ENCODE measurements at regions not wholly inside any gene's neighbourhood (a gene's known extent, or its start where the extent isn't known, plus 50 kb on each side); places are given as distances from the start of the nearest gene placed in this dataset.

- no peak overlapping the region for H3K4me3 Mint-ChIP-seq
Measured at GRCh38 chr2:134070281-134070741, 183.6 kb upstream of the MGAT5 start.

DNA sequence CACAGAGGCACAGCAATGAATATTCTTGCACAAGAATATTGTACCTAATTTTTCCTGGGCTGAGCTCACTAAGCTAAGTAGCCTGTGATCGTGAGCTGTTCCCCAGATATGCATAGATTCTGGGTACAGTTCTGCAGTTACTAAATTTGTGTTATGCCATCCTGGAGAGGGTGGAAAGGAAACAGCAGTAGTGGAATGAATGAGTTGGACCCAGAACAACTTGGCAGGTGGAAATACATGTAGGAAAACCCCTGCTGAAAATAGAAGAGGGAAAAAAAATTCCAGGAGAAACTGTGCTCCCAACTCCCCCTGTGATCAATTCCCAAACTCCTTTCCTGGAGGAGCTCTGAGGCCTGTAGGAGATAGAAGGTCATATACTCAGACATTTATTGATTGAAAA lies 181.5 kb upstream of the MGAT5 start:
- POLR2A ChIA-PET: no interaction called here
- Histone ChIP-seq H3K9me3 (ENCODE audit: control insufficient read depth in 2 of 3, low read length in 3 of 3) (no peaks in the 10 kb centered on the region), H3K27ac (ENCODE audit: low read depth, low read length) (no peak overlapping the region), H3K4me3 (ENCODE audit: low read length) (no peak overlapping the region), H3K36me3 (ENCODE audit: control insufficient read depth in 2 of 3, insufficient read depth in 3 of 3, low read length in 3 of 3) (no peaks in the 10 kb centered on the region), H3K4me1 (ENCODE audit: control insufficient read depth in 2 of 2, insufficient read depth in 2 of 2, low read length in 2 of 2) (no peaks in the 10 kb centered on the region), H3K27me3 (ENCODE audit: control insufficient read depth in 2 of 2, insufficient read depth in 2 of 2, low read length in 2 of 2) (no peaks in the 10 kb centered on the region)
- DNase-seq (no peak), ATAC-seq (no peak)
- Mint-ChIP-seq H3K9me3 (peaks cover 0 to 7% (median 3%) of the 10 kb centered on the region in 11 donors), H3K4me3 (no peak overlapping the region), H3K36me3 (no peaks in the 10 kb centered on the region), H3K27me3 (peaks cover 0 to 12% (median 3%) of the 10 kb centered on the region in 5 donors), H3K4me1 (no peaks in the 10 kb centered on the region), H3K27ac (no peak overlapping the region)
- CTCF ChIA-PET: no interaction called here
- intact Hi-C loops (cut with micrococcal nuclease): no loop called here

More at GRCh38 chr2:134070281-134070741, 183.6 kb upstream of the MGAT5 start:
- H3K27ac ChIP-seq (ENCODE audit: low read depth, low read length): no peak overlapping the region
- ChIA-PET CTCF (no interaction called here), POLR2A (no interaction called here)
- no peak for DNase-seq
- Mint-ChIP-seq H3K36me3 (peaks cover 0 to 6% (median 0%) of the 10 kb centered on the region in 5 donors), H3K27ac (no peak overlapping the region), H3K9me3 (peaks cover 0 to 12% (median 5%) of the 10 kb centered on the region in 11 donors), H3K27me3 (peaks cover 0 to 6% (median 4%) of the 10 kb centered on the region in 5 donors), H3K4me1 (no peaks in the 10 kb centered on the region)
- no peak for ATAC-seq
- H3K9me3 ChIP-seq (ENCODE audit: control insufficient read depth in 2 of 3, low read length in 3 of 3): no peaks in the 10 kb centered on the region
- H3K27me3 ChIP-seq (ENCODE audit: control insufficient read depth in 2 of 2, insufficient read depth in 2 of 2, low read length in 2 of 2): no peaks in the 10 kb centered on the region
- H3K4me3 ChIP-seq (ENCODE audit: low read length): no peak overlapping the region
- H3K36me3 ChIP-seq (ENCODE audit: control insufficient read depth in 2 of 3, insufficient read depth in 3 of 3, low read length in 3 of 3): no peaks in the 10 kb centered on the region
- intact Hi-C loops (cut with micrococcal nuclease): no loop called here
- H3K4me1 ChIP-seq (ENCODE audit: control insufficient read depth in 2 of 2, insufficient read depth in 2 of 2, low read length in 2 of 2): no peaks in the 10 kb centered on the region

DNA sequence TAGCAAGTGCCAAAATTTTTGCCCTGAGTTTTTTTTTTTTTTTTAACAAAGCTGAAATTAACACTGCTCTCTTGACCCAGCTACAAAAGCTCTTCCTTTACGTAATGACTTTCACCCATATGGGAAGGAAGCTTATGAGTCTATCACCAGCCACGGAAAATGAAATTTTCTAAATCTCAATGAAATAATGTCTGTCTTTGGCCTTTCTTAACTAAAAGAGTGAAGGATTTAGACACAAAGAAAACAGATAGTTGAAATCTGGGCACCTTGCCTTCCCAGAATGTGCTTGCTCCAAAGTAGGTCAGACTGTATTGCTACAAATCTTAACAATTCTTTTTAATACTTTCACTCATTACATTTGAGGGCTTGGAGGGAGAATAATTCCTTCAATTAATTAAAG lies 180.8 kb upstream of the MGAT5 start:
- Histone ChIP-seq H3K27ac (ENCODE audit: low read depth, low read length) (no peak overlapping the region), H3K27me3 (ENCODE audit: control insufficient read depth in 2 of 2, insufficient read depth in 2 of 2, low read length in 2 of 2) (no peaks in the 10 kb centered on the region), H3K4me3 (ENCODE audit: low read length) (no peak overlapping the region), H3K9me3 (ENCODE audit: control insufficient read depth in 2 of 3, low read length in 3 of 3) (no peaks in the 10 kb centered on the region), H3K4me1 (ENCODE audit: control insufficient read depth in 2 of 2, insufficient read depth in 2 of 2, low read length in 2 of 2) (no peaks in the 10 kb centered on the region), H3K36me3 (ENCODE audit: control insufficient read depth in 2 of 3, insufficient read depth in 3 of 3, low read length in 3 of 3) (no peaks in the 10 kb centered on the region)
- H3K4me3 Mint-ChIP-seq: no peak overlapping the region
- intact Hi-C loops (cut with micrococcal nuclease): no loop called here
- peaks cover 0 to 7% (median 3%) of the 10 kb centered on the region in 11 donors for H3K9me3 Mint-ChIP-seq
- no peaks in the 10 kb centered on the region for H3K36me3 Mint-ChIP-seq
- H3K27me3 Mint-ChIP-seq: peaks cover 0 to 15% (median 4%) of the 10 kb centered on the region in 5 donors
- no peak for ATAC-seq
- no peaks in the 10 kb centered on the region for H3K4me1 Mint-ChIP-seq
- no peak for DNase-seq
- POLR2A ChIA-PET: no interaction called here
- CTCF ChIA-PET: no interaction called here
- no peak overlapping the region for H3K27ac Mint-ChIP-seq

GRCh38 chr2:134074619-134075018 lies 179.3 kb upstream of the MGAT5 start:
- Histone ChIP-seq H3K27me3 (ENCODE audit: control insufficient read depth in 2 of 2, insufficient read depth in 2 of 2, low read length in 2 of 2) (no peaks in the 10 kb centered on the region), H3K36me3 (ENCODE audit: control insufficient read depth in 2 of 3, insufficient read depth in 3 of 3, low read length in 3 of 3) (no peaks in the 10 kb centered on the region), H3K9me3 (ENCODE audit: control insufficient read depth in 2 of 3, low read length in 3 of 3) (no peaks in the 10 kb centered on the region), H3K4me1 (ENCODE audit: control insufficient read depth in 2 of 2, insufficient read depth in 2 of 2, low read length in 2 of 2) (no peaks in the 10 kb centered on the region), H3K27ac (ENCODE audit: low read depth, low read length) (no peak overlapping the region), H3K4me3 (ENCODE audit: low read length) (no peak overlapping the region)
- H3K36me3 Mint-ChIP-seq: no peaks in the 10 kb centered on the region
- intact Hi-C loops (cut with micrococcal nuclease): no loop called here
- DNase-seq (no peak), ATAC-seq (no peak)
- ChIA-PET POLR2A (no interaction called here), CTCF (no interaction called here)
- no peak overlapping the region for H3K4me3 Mint-ChIP-seq
- H3K27me3 Mint-ChIP-seq: peaks cover 0 to 17% (median 5%) of the 10 kb centered on the region in 5 donors
- peaks cover 0 to 5% (median under 1%) of the 10 kb centered on the region in 11 donors for H3K9me3 Mint-ChIP-seq
- no peak overlapping the region for H3K27ac Mint-ChIP-seq
- H3K4me1 Mint-ChIP-seq: no peaks in the 10 kb centered on the region

DNA sequence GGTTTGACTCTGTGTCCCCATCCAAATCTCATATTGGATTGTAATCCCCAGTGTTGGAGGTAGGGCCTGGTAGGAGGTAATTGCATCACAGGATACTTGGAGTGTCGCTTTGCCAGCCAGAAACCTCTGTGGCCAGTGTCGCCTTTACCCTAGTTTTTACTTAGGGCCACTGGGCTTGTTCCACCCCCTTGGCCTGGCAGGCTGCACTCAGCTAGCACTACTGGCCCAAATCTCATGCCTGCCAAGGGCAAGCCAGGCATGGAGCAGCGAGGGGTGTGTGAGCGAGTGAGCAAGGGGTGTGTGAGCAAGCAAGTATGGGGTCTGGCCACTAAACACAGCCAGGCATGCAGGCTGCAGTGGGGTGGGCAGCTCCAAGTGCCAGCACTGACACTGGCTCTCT lies 178.7 kb upstream of the MGAT5 start:
- Histone ChIP-seq H3K27me3 (ENCODE audit: control insufficient read depth in 2 of 2, insufficient read depth in 2 of 2, low read length in 2 of 2) (no peaks in the 10 kb centered on the region), H3K4me3 (ENCODE audit: low read length) (no peak overlapping the region), H3K9me3 (ENCODE audit: control insufficient read depth in 2 of 3, low read length in 3 of 3) (no peaks in the 10 kb centered on the region), H3K27ac (ENCODE audit: low read depth, low read length) (no peak overlapping the region), H3K36me3 (ENCODE audit: control insufficient read depth in 2 of 3, insufficient read depth in 3 of 3, low read length in 3 of 3) (no peaks in the 10 kb centered on the region), H3K4me1 (ENCODE audit: control insufficient read depth in 2 of 2, insufficient read depth in 2 of 2, low read length in 2 of 2) (no peaks in the 10 kb centered on the region)
- peaks cover 0 to 2% (median 0%) of the 10 kb centered on the region in 11 donors for H3K9me3 Mint-ChIP-seq
- no peaks in the 10 kb centered on the region for H3K4me1 Mint-ChIP-seq
- no peaks in the 10 kb centered on the region for H3K36me3 Mint-ChIP-seq
- H3K27me3 Mint-ChIP-seq: peaks cover 0 to 17% (median 7%) of the 10 kb centered on the region in 5 donors
- CTCF ChIA-PET: no interaction called here
- DNase-seq (no peak), ATAC-seq (no peak)
- intact Hi-C loops (cut with micrococcal nuclease): no loop called here
- POLR2A ChIA-PET: no interaction called here
- H3K4me3 Mint-ChIP-seq: no peak overlapping the region
- no peak overlapping the region for H3K27ac Mint-ChIP-seq

GRCh38 chr2:134078354-134078753 lies 175.5 kb upstream of the MGAT5 start:
- Mint-ChIP-seq H3K27me3 (peaks cover 0 to 22% (median 9%) of the 10 kb centered on the region in 5 donors), H3K4me3 (no peak overlapping the region), H3K9me3 (no peaks in the 10 kb centered on the region), H3K36me3 (no peaks in the 10 kb centered on the region), H3K27ac (no peak overlapping the region), H3K4me1 (no peaks in the 10 kb centered on the region)
- no peaks in the 10 kb centered on the region for H3K4me1 ChIP-seq (ENCODE audit: control insufficient read depth in 2 of 2, insufficient read depth in 2 of 2, low read length in 2 of 2)
- H3K36me3 ChIP-seq (ENCODE audit: control insufficient read depth in 2 of 3, insufficient read depth in 3 of 3, low read length in 3 of 3): no peaks in the 10 kb centered on the region
- H3K4me3 ChIP-seq (ENCODE audit: low read length): no peak overlapping the region
- CTCF ChIA-PET: no interaction called here
- no peak for DNase-seq
- H3K27ac ChIP-seq (ENCODE audit: low read depth, low read length): no peak overlapping the region
- H3K9me3 ChIP-seq (ENCODE audit: control insufficient read depth in 2 of 3, low read length in 3 of 3): no peaks in the 10 kb centered on the region
- POLR2A ChIA-PET: no interaction called here
- intact Hi-C loops (cut with micrococcal nuclease): no loop called here
- no peaks in the 10 kb centered on the region for H3K27me3 ChIP-seq (ENCODE audit: control insufficient read depth in 2 of 2, insufficient read depth in 2 of 2, low read length in 2 of 2)
- no peak for ATAC-seq

GRCh38 chr2:134079373-134079772 lies 174.5 kb upstream of the MGAT5 start:
- Histone ChIP-seq H3K27me3 (ENCODE audit: control insufficient read depth in 2 of 2, insufficient read depth in 2 of 2, low read length in 2 of 2) (no peaks in the 10 kb centered on the region), H3K9me3 (ENCODE audit: control insufficient read depth in 2 of 3, low read length in 3 of 3) (no peaks in the 10 kb centered on the region), H3K4me3 (ENCODE audit: low read length) (no peak overlapping the region), H3K27ac (ENCODE audit: low read depth, low read length) (no peak overlapping the region), H3K4me1 (ENCODE audit: control insufficient read depth in 2 of 2, insufficient read depth in 2 of 2, low read length in 2 of 2) (no peaks in the 10 kb centered on the region), H3K36me3 (ENCODE audit: control insufficient read depth in 2 of 3, insufficient read depth in 3 of 3, low read length in 3 of 3) (no peaks in the 10 kb centered on the region)
- ChIA-PET POLR2A (no interaction called here), CTCF (no interaction called here)
- DNase-seq (no peak), ATAC-seq (no peak)
- no peak overlapping the region for H3K27ac Mint-ChIP-seq
- H3K4me3 Mint-ChIP-seq: no peak overlapping the region
- no peaks in the 10 kb centered on the region for H3K36me3 Mint-ChIP-seq
- intact Hi-C loops (cut with micrococcal nuclease): no loop called here
- H3K9me3 Mint-ChIP-seq: no peaks in the 10 kb centered on the region
- H3K4me1 Mint-ChIP-seq: no peaks in the 10 kb centered on the region
- H3K27me3 Mint-ChIP-seq: peaks cover 0 to 23% (median 9%) of the 10 kb centered on the region in 5 donors
